ENCODE measurements at regions not wholly inside any gene's neighbourhood (a gene's known extent, or its start where the extent isn't known, plus 50 kb on each side); places are given as distances from the start of the nearest gene placed in this dataset.

GRCh38 chr5:2200261-2200950 lies 317.7 kb upstream of the IRX4 start:
- Mint-ChIP-seq H3K27ac (no peak overlapping the region), H3K4me3 (no peak overlapping the region), H3K4me1 (no peaks in the 10 kb centered on the region), H3K9me3 (no peaks in the 10 kb centered on the region), H3K27me3 (no peaks in the 10 kb centered on the region), H3K36me3 (ENCODE audit: low read depth) (no peaks in the 10 kb centered on the region)
- ATAC-seq (no peak), DNase-seq (no peak)

GRCh38 chr5:2199697-2200096 lies 317.0 kb upstream of the IRX4 start:
- ATAC-seq (no peak), DNase-seq (no peak)
- Mint-ChIP-seq H3K27ac (no peak overlapping the region), H3K9me3 (peaks cover 3% of the 10 kb centered on the region), H3K27me3 (no peaks in the 10 kb centered on the region), H3K4me3 (no peak overlapping the region), H3K4me1 (no peaks in the 10 kb centered on the region), H3K36me3 (ENCODE audit: low read depth) (no peaks in the 10 kb centered on the region)

GRCh38 chr5:2196989-2197619 lies 314.4 kb upstream of the IRX4 start:
- no peak for ATAC-seq
- Mint-ChIP-seq H3K9me3 (peaks cover 7% of the 10 kb centered on the region), H3K27me3 (no peaks in the 10 kb centered on the region), H3K27ac (no peak overlapping the region), H3K4me3 (no peak overlapping the region), H3K4me1 (no peaks in the 10 kb centered on the region), H3K36me3 (ENCODE audit: low read depth) (no peaks in the 10 kb centered on the region)
- no peak for DNase-seq

GRCh38 chr5:2196416-2196815 lies 313.7 kb upstream of the IRX4 start:
- H3K36me3 Mint-ChIP-seq (ENCODE audit: low read depth): no peaks in the 10 kb centered on the region
- H3K27ac Mint-ChIP-seq: no peak overlapping the region
- no peaks in the 10 kb centered on the region for H3K27me3 Mint-ChIP-seq

GRCh38 chr5:2194949-2195348 lies 312.2 kb upstream of the IRX4 start:
- Mint-ChIP-seq H3K9me3 (peaks cover 7% of the 10 kb centered on the region), H3K36me3 (ENCODE audit: low read depth) (no peaks in the 10 kb centered on the region), H3K4me1 (no peaks in the 10 kb centered on the region), H3K4me3 (no peak overlapping the region), H3K27ac (no peak overlapping the region), H3K27me3 (no peaks in the 10 kb centered on the region)
- no peak for ATAC-seq
- DNase-seq: no peak

More at GRCh38 chr5:2196416-2196815, 313.7 kb upstream of the IRX4 start:
- DNase-seq (no peak), ATAC-seq (no peak)
- no peaks in the 10 kb centered on the region for H3K4me1 Mint-ChIP-seq
- no peak overlapping the region for H3K4me3 Mint-ChIP-seq
- H3K9me3 Mint-ChIP-seq: peaks cover 7% of the 10 kb centered on the region

- no peaks in the 10 kb centered on the region for H3K36me3 Mint-ChIP-seq (ENCODE audit: low read depth)
- H3K4me1 Mint-ChIP-seq: no peaks in the 10 kb centered on the region
- no peak overlapping the region for H3K4me3 Mint-ChIP-seq
- H3K27me3 Mint-ChIP-seq: peaks cover under 1% of the 10 kb centered on the region
- ATAC-seq: no peak
- DNase-seq: no peak
- no peak overlapping the region for H3K27ac Mint-ChIP-seq
- peaks cover 7% of the 10 kb centered on the region for H3K9me3 Mint-ChIP-seq
These were observed 311.5 kb upstream of the IRX4 start for GRCh38 chr5:2194236-2194555.

- no peak overlapping the region for H3K27ac Mint-ChIP-seq
- peaks cover 7% of the 10 kb centered on the region for H3K9me3 Mint-ChIP-seq
- no peak for ATAC-seq
- no peaks in the 10 kb centered on the region for H3K36me3 Mint-ChIP-seq (ENCODE audit: low read depth)
- peaks cover 2% of the 10 kb centered on the region for H3K27me3 Mint-ChIP-seq
- DNase-seq: no peak
- no peak overlapping the region for H3K4me3 Mint-ChIP-seq
- H3K4me1 Mint-ChIP-seq: no peaks in the 10 kb centered on the region
These were observed 311.0 kb upstream of the IRX4 start for GRCh38 chr5:2193542-2194235.

GRCh38 chr5:2193142-2193541 lies 310.4 kb upstream of the IRX4 start:
- Mint-ChIP-seq H3K36me3 (ENCODE audit: low read depth) (no peaks in the 10 kb centered on the region), H3K27me3 (peaks cover 2% of the 10 kb centered on the region), H3K4me3 (no peak overlapping the region), H3K27ac (no peak overlapping the region), H3K9me3 (peaks cover 7% of the 10 kb centered on the region), H3K4me1 (no peaks in the 10 kb centered on the region)
- ATAC-seq: no peak
- no peak for DNase-seq

- H3K4me3 Mint-ChIP-seq: no peak overlapping the region
- H3K27me3 Mint-ChIP-seq: peaks cover 2% of the 10 kb centered on the region
- no peak overlapping the region for H3K27ac Mint-ChIP-seq
- no peaks in the 10 kb centered on the region for H3K4me1 Mint-ChIP-seq
- H3K36me3 Mint-ChIP-seq (ENCODE audit: low read depth): no peaks in the 10 kb centered on the region
- DNase-seq (no peak), ATAC-seq (no peak)
- peaks cover 7% of the 10 kb centered on the region for H3K9me3 Mint-ChIP-seq
These were observed 309.8 kb upstream of the IRX4 start for GRCh38 chr5:2192496-2192895.

- Mint-ChIP-seq H3K36me3 (ENCODE audit: low read depth) (no peaks in the 10 kb centered on the region), H3K4me3 (no peak overlapping the region), H3K4me1 (no peaks in the 10 kb centered on the region), H3K9me3 (peaks cover 7% of the 10 kb centered on the region), H3K27me3 (peaks cover 2% of the 10 kb centered on the region), H3K27ac (no peak overlapping the region)
- ATAC-seq: no peak
- no peak for DNase-seq
These were observed 309.2 kb upstream of the IRX4 start for GRCh38 chr5:2191972-2192371.

GRCh38 chr5:2190549-2190948 lies 307.8 kb upstream of the IRX4 start:
- ATAC-seq: no peak
- Mint-ChIP-seq H3K27me3 (peaks cover 2% of the 10 kb centered on the region), H3K4me3 (no peak overlapping the region), H3K27ac (no peak overlapping the region), H3K9me3 (peaks cover 7% of the 10 kb centered on the region), H3K36me3 (ENCODE audit: low read depth) (no peaks in the 10 kb centered on the region), H3K4me1 (no peaks in the 10 kb centered on the region)
- no peak for DNase-seq

- DNase-seq (no peak), ATAC-seq (no peak)
- Mint-ChIP-seq H3K4me1 (no peaks in the 10 kb centered on the region), H3K4me3 (no peak overlapping the region), H3K9me3 (no peaks in the 10 kb centered on the region), H3K27me3 (peaks cover 3% of the 10 kb centered on the region), H3K27ac (no peak overlapping the region), H3K36me3 (ENCODE audit: low read depth) (no peaks in the 10 kb centered on the region)
These were observed 305.9 kb upstream of the IRX4 start for GRCh38 chr5:2188661-2189060.

GRCh38 chr5:2188137-2188536 lies 305.4 kb upstream of the IRX4 start:
- Mint-ChIP-seq H3K4me3 (no peak overlapping the region), H3K9me3 (no peaks in the 10 kb centered on the region), H3K27ac (no peak overlapping the region), H3K4me1 (no peaks in the 10 kb centered on the region), H3K27me3 (peaks cover 3% of the 10 kb centered on the region), H3K36me3 (ENCODE audit: low read depth) (no peaks in the 10 kb centered on the region)
- ATAC-seq: no peak
- no peak for DNase-seq

- ATAC-seq (no peak), DNase-seq (no peak)
- Mint-ChIP-seq H3K27ac (no peak overlapping the region), H3K36me3 (ENCODE audit: low read depth) (no peaks in the 10 kb centered on the region), H3K27me3 (peaks cover 3% of the 10 kb centered on the region), H3K4me1 (no peaks in the 10 kb centered on the region), H3K9me3 (no peaks in the 10 kb centered on the region), H3K4me3 (no peak overlapping the region)
These were observed 305.0 kb upstream of the IRX4 start for GRCh38 chr5:2187687-2188086.

- Mint-ChIP-seq H3K4me3 (no peak overlapping the region), H3K27me3 (peaks cover 3% of the 10 kb centered on the region), H3K36me3 (ENCODE audit: low read depth) (no peaks in the 10 kb centered on the region), H3K9me3 (no peaks in the 10 kb centered on the region), H3K27ac (no peak overlapping the region), H3K4me1 (no peaks in the 10 kb centered on the region)
- no peak for DNase-seq
- ATAC-seq: no peak
These were observed 304.4 kb upstream of the IRX4 start for GRCh38 chr5:2187156-2187555.
